ENCODE measurements at regions not wholly inside any gene's neighbourhood (a gene's known extent, or its start where the extent isn't known, plus 50 kb on each side); places are given as distances from the start of the nearest gene placed in this dataset.

DNA sequence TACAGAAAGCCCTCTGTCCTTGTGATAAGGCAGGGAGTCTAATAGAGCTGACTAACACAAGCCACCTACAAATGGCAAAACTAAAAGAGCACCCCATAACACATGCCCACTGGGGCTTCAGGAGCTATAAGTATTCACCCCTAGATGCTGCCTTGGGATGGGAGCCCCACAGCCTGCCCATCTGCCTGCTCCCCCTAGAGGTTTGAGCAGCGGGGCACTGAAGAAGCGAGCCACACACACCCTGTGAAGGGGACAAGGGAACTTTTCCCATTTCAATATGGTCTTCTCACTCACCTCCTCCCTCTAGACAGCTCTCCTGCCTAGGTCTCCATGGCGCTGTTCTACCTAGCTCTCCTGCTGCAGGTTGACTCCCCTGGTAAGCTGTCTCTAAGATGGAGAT lies 261.0 kb downstream of the SHQ1 start:
- intact Hi-C loops (cut with micrococcal nuclease) = no loop called here
- no peak for DNase-seq (ENCODE audit: unreplicated experiment)
- no TSS peak for BruUV-seq (replicated peaks)
- H3K27ac Mint-ChIP-seq (ENCODE audit: low read depth, unreplicated experiment) = no peak overlapping the region
- CTCF ChIA-PET = interaction anchor here (0.6 to 0.9 kb wide), 2 partner anchors 18 to 681 kb away, joined by 3 read pairs; no protein-coding TSS in a partner anchor
- H3K27me3 Mint-ChIP-seq (ENCODE audit: insufficient read depth, unreplicated experiment) = no peaks in the 10 kb centered on the region
- POLR2A ChIA-PET = no interaction called here
- H3K4me3 Mint-ChIP-seq (ENCODE audit: unreplicated experiment) = no peak overlapping the region
- H3K36me3 Mint-ChIP-seq (ENCODE audit: insufficient read depth, unreplicated experiment) = no peaks in the 10 kb centered on the region
- TF ChIP-seq, protein P1, sequence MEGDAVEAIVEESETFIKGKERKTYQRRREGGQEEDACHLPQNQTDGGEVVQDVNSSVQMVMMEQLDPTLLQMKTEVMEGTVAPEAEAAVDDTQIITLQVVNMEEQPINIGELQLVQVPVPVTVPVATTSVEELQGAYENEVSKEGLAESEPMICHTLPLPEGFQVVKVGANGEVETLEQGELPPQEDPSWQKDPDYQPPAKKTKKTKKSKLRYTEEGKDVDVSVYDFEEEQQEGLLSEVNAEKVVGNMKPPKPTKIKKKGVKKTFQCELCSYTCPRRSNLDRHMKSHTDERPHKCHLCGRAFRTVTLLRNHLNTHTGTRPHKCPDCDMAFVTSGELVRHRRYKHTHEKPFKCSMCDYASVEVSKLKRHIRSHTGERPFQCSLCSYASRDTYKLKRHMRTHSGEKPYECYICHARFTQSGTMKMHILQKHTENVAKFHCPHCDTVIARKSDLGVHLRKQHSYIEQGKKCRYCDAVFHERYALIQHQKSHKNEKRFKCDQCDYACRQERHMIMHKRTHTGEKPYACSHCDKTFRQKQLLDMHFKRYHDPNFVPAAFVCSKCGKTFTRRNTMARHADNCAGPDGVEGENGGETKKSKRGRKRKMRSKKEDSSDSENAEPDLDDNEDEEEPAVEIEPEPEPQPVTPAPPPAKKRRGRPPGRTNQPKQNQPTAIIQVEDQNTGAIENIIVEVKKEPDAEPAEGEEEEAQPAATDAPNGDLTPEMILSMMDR (IDR thresholded peaks at IDR 0.05; ENCODE audit: unreplicated experiment) = no peak
- peaks cover 11% of the 10 kb centered on the region for H3K4me1 Mint-ChIP-seq (ENCODE audit: insufficient read depth, unreplicated experiment)
- H3K9me3 Mint-ChIP-seq (ENCODE audit: unreplicated experiment) = peaks cover 7% of the 10 kb centered on the region

DNA sequence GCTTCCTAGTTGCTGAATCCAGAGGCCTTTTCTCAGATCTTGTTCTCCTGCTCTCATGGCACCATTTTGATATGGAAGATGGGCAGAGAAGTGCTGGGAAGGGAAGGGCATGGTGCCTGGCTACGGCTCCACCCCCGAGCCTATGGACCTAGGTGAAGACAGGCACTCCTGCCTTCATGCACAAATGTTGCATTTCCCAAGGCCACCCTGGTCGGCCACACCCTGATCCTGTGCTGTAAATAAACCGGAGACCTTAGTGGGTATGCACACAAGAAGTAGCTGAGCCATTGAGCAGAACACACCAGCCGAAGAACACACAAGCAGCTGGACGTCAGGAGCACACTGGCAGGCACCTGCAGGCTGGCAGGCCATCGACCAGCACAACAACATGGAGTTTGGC lies 261.6 kb downstream of the SHQ1 start:
- intact Hi-C loops (cut with micrococcal nuclease) = no loop called here
- ChIA-PET CTCF (interaction anchor here (0.6 kb wide), 1 partner anchor 680 kb away, joined by 3 read pairs; no protein-coding TSS in a partner anchor), POLR2A (no interaction called here)
- Mint-ChIP-seq H3K27me3 (ENCODE audit: insufficient read depth, unreplicated experiment) (no peaks in the 10 kb centered on the region), H3K4me3 (ENCODE audit: unreplicated experiment) (no peak overlapping the region), H3K9me3 (ENCODE audit: unreplicated experiment) (peaks cover 7% of the 10 kb centered on the region), H3K27ac (ENCODE audit: low read depth, unreplicated experiment) (no peak overlapping the region), H3K36me3 (ENCODE audit: insufficient read depth, unreplicated experiment) (no peaks in the 10 kb centered on the region), H3K4me1 (ENCODE audit: insufficient read depth, unreplicated experiment) (peaks cover 6% of the 10 kb centered on the region)
- no TSS peak for BruUV-seq (replicated peaks)
- no peak for DNase-seq (ENCODE audit: unreplicated experiment)
- TF ChIP-seq, protein P1 (IDR thresholded peaks at IDR 0.05; ENCODE audit: unreplicated experiment) = no peak

DNA sequence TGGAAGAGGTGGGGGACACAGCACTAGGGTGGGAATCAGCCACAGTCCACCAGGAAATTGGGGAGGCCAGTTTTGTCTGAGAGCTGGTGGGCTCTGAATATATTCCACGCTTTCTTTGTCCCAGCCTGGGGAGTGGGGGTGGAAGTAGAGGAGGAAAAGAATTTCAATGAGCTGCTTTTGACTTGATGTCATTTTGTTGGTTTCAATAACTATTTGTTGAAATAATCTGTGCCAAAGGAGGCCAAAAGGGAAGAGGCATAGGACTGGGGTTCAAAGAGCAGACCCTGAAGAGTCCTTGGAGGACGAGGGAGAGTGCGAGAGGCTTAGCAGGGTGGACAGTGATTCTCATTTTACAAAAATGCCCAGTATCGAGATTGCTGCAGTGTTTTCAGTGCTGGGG lies 262.3 kb downstream of the SHQ1 start:
- H3K27ac Mint-ChIP-seq (ENCODE audit: low read depth, unreplicated experiment) = no peak overlapping the region
- BruUV-seq (replicated peaks) = no TSS peak
- H3K27me3 Mint-ChIP-seq (ENCODE audit: insufficient read depth, unreplicated experiment) = no peaks in the 10 kb centered on the region
- no peak for DNase-seq (ENCODE audit: unreplicated experiment)
- TF ChIP-seq, protein P1 (IDR thresholded peaks at IDR 0.05; ENCODE audit: unreplicated experiment) = no peak
- ChIA-PET POLR2A (no interaction called here), CTCF (no interaction called here)
- no peaks in the 10 kb centered on the region for H3K36me3 Mint-ChIP-seq (ENCODE audit: insufficient read depth, unreplicated experiment)
- no peak overlapping the region for H3K4me3 Mint-ChIP-seq (ENCODE audit: unreplicated experiment)
- no peaks in the 10 kb centered on the region for H3K4me1 Mint-ChIP-seq (ENCODE audit: insufficient read depth, unreplicated experiment)
- H3K9me3 Mint-ChIP-seq (ENCODE audit: unreplicated experiment) = peaks cover 7% of the 10 kb centered on the region
- intact Hi-C loops (cut with micrococcal nuclease) = no loop called here

DNA sequence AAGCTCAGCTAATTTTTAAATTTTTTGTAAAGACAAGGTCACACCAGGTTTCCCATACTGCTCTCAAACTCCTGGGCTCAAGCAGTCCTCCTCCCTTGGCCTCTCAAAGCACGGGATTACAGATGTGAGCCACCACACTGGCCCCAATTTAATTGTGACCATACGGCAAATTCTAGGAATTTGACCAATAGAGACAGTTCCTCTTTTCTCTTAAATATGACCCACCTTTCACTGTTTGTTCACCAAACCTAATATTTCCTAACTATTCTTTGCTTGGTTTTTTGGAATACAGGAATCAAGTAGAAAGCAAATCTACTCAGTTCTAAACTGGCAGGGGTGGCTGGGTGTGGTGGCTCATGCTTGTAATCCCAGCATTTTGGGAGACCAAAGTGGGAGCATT lies 264.0 kb downstream of the SHQ1 start:
- Mint-ChIP-seq H3K27me3 (ENCODE audit: insufficient read depth, unreplicated experiment) (no peaks in the 10 kb centered on the region), H3K4me1 (ENCODE audit: insufficient read depth, unreplicated experiment) (no peaks in the 10 kb centered on the region), H3K9me3 (ENCODE audit: unreplicated experiment) (peaks cover 7% of the 10 kb centered on the region), H3K36me3 (ENCODE audit: insufficient read depth, unreplicated experiment) (no peaks in the 10 kb centered on the region), H3K4me3 (ENCODE audit: unreplicated experiment) (no peak overlapping the region), H3K27ac (ENCODE audit: low read depth, unreplicated experiment) (no peak overlapping the region)
- DNase-seq (ENCODE audit: unreplicated experiment) = no peak
- no TSS peak for BruUV-seq (replicated peaks)
- intact Hi-C loops (cut with micrococcal nuclease) = no loop called here
- CTCF ChIA-PET = no interaction called here
- TF ChIP-seq, protein P1 (IDR thresholded peaks at IDR 0.05; ENCODE audit: unreplicated experiment) = no peak
- POLR2A ChIA-PET = interaction anchor here (1.0 kb wide), 1 partner anchor 21 kb away, joined by 3 read pairs; no protein-coding TSS in a partner anchor

Measured in MCF 10A (cell line).